SK-N-SH (cell line): ENCODE measurements at regions not wholly inside any gene's neighbourhood (a gene's known extent, or its start where the extent isn't known, plus 50 kb on each side); places are given as distances from the start of the nearest gene placed in this dataset.

Source experiments
- CTCF ChIA-PET: fragments of 300-600, 350-600 bp; formaldehyde crosslinking; extraction: SDS; loops from one replicate; lab custom pipeline; 2021; lab: Yijun Ruan, JAX
- POLR2A ChIA-PET: fragments of 350-600 bp; sonication (Branson Sonifier 250); formaldehyde crosslinking; extraction: SDS; loops from one replicate; lab custom pipeline; 2020; ENCODE audit warnings: antibody characterized with exemption, inconsistent platforms; lab: Yijun Ruan, JAX
- DNase-seq: peaks from one replicate; pipeline ENCODE4 v3.0.0; 2012
- H2AFZ ChIP-seq: fragments of 200-600 bp; sonication (generic); 2 replicates; pipeline ENCODE4 v1.8.1; 2016; ENCODE audit warnings: antibody characterized with exemption, mild to moderate bottlenecking, low read depth
- H3F3A ChIP-seq: fragments of 200-600 bp; sonication (generic); replicated peaks from 2 replicates; pipeline ENCODE3; 2016; ENCODE audit warnings: antibody characterized with exemption, mild to moderate bottlenecking; ENCODE audit not compliant: insufficient read depth
- H3K27ac ChIP-seq, 2 experiments: fragments of 200-500 bp in 1 of 2; fragments of 200-600 bp in 1 of 2; sonication (Bioruptor generic) in 1 of 2; sonication (generic), shearing (Covaris generic) in 1 of 2; 2 replicates each; pipeline versions ENCODE4 v1.5.1 to v1.6.1; 2014 to 2016; ENCODE audit warnings: low read depth in 2 of 2, inconsistent platforms in 1 of 2, low read length in 1 of 2, mild to moderate bottlenecking in 1 of 2, mixed read lengths in 1 of 2
- H3K27me3 ChIP-seq: fragments of 200-600 bp; sonication (generic), shearing (Covaris generic); 2 replicates; pipeline ENCODE4 v1.6.1; 2016; ENCODE audit warnings: mixed run types; ENCODE audit not compliant: insufficient read depth
- H3K36me3 ChIP-seq, 2 experiments: fragments of 200-500 bp in 1 of 2; fragments of 200-600 bp in 1 of 2; sonication (Bioruptor generic) in 1 of 2; sonication (generic) in 1 of 2; replicated peaks in 1 of 2; 2 replicates each; pipeline versions ENCODE3 to v1.5.1; 2014 to 2016; ENCODE audit warnings: low read length in 1 of 2, mild to moderate bottlenecking in 1 of 2; ENCODE audit not compliant: insufficient read depth in 2 of 2, control insufficient read depth in 1 of 2
- H3K4me1 ChIP-seq, 2 experiments: fragments of 200-500 bp in 1 of 2; fragments of 200-600 bp in 1 of 2; sonication (Bioruptor generic) in 1 of 2; sonication (generic), shearing (Covaris generic) in 1 of 2; 2 replicates each; pipeline versions ENCODE4 v1.5.1 to v1.6.1; 2014 to 2016; ENCODE audit warnings: low read depth in 1 of 2, low read length in 1 of 2, mixed run types in 1 of 2; ENCODE audit not compliant: insufficient read depth in 2 of 2, control insufficient read depth in 1 of 2
- H3K4me2 ChIP-seq: fragments of 200-600 bp; sonication (generic), shearing (Covaris generic); 2 replicates; pipeline ENCODE4 v1.6.1; 2017; ENCODE audit warnings: mixed run types
- H3K4me3 ChIP-seq, 2 experiments: fragments of 200-500 bp in 1 of 2; fragments of 200-600 bp in 1 of 2; sonication (Bioruptor generic) in 1 of 2; sonication (generic), shearing (Covaris generic) in 1 of 2; 2 replicates each; pipeline versions ENCODE4 v1.5.1 to v1.8.1; 2014 to 2016; ENCODE audit warnings: low read depth in 2 of 2, inconsistent platforms in 1 of 2, low read length in 1 of 2, mild to moderate bottlenecking in 1 of 2, mixed read lengths in 1 of 2, moderate library complexity in 1 of 2
- H3K79me2 ChIP-seq: fragments of 200-600 bp; sonication (generic); 2 replicates; pipeline ENCODE4 v1.8.1; 2017; ENCODE audit warnings: mild to moderate bottlenecking; ENCODE audit not compliant: insufficient read depth
- H3K9ac ChIP-seq: fragments of 200-600 bp; sonication (generic); 2 replicates; pipeline ENCODE4 v1.6.1; 2017; ENCODE audit warnings: mixed run types
- H3K9me2 ChIP-seq: fragments of 200-600 bp; sonication (generic); 2 replicates; pipeline ENCODE4 v1.6.1; 2017; ENCODE audit warnings: mixed run types
- H3K9me3 ChIP-seq: fragments of 200-600 bp; sonication (generic); 2 replicates; pipeline ENCODE4 v1.6.1; 2017; ENCODE audit warnings: mixed run types, mild to moderate bottlenecking, moderate library complexity
- H4K20me1 ChIP-seq: fragments of 200-600 bp; sonication (generic); 2 replicates; pipeline ENCODE4 v1.6.1; 2017; ENCODE audit warnings: mild to moderate bottlenecking, mixed run types; ENCODE audit not compliant: insufficient read depth
- CHD2 ChIP-seq: fragments of 150-350 bp; IDR thresholded peaks from 2 replicates; pipeline ENCODE4 v1.6.1; 2018; ENCODE audit warnings: low read length; ENCODE audit not compliant: partially characterized antibody
- EP300 ChIP-seq, 2 experiments: IDR thresholded peaks; 2 replicates each; pipeline versions ENCODE4 v1.4.0 to v1.6.1; 2012; ENCODE audit warnings: borderline replicate concordance in 1 of 2, low read depth in 1 of 2, low read length in 1 of 2
- EZH2phosphoT487 ChIP-seq: fragments of 200-600 bp; sonication (generic); IDR thresholded peaks from 2 replicates; pipeline ENCODE4 v1.6.1; 2017; ENCODE audit warnings: low read depth, mixed run types, mild to moderate bottlenecking, antibody characterized with exemption, moderate library complexity, borderline replicate concordance
- FOXM1 ChIP-seq: IDR thresholded peaks from 2 replicates; pipeline ENCODE4 v1.4.0; 2012; ENCODE audit warnings: low read depth, mild to moderate bottlenecking
- MXI1 ChIP-seq: IDR thresholded peaks from 2 replicates; pipeline ENCODE4 v1.6.1; 2012; ENCODE audit warnings: mild to moderate bottlenecking, low read depth, low read length, improper control_type of control experiment
- NRF1 ChIP-seq: IDR thresholded peaks from 2 replicates; pipeline ENCODE4 v1.6.1; 2012; ENCODE audit warnings: low read depth, mild to moderate bottlenecking, low read length
- RFX5 ChIP-seq: IDR thresholded peaks from 2 replicates; pipeline ENCODE4 v1.6.1; 2012; ENCODE audit warnings: mild to moderate bottlenecking, improper control_type of control experiment, low read length
- SIN3A ChIP-seq: IDR thresholded peaks from 2 replicates; pipeline ENCODE4 v1.6.1; 2012; ENCODE audit warnings: low read depth, mild to moderate bottlenecking, low read length, moderate library complexity, borderline replicate concordance
- TCF12 ChIP-seq: IDR thresholded peaks from 2 replicates; pipeline ENCODE4 v1.4.0; 2012
- WGBS: methylation state at CpG from one replicate; pipeline ENCODE4 v1.1.6; 2017; ENCODE audit warnings: low lambda C conversion rate; 5-methylcytosine and 5-hydroxymethylcytosine counted together
- TF ChIP-seq, protein P1 (sequence below): IDR thresholded peaks from 2 replicates; pipeline ENCODE4 v1.4.0; 2012; ENCODE audit warnings: low read depth, borderline replicate concordance
- TF ChIP-seq, protein P2 (sequence below): IDR thresholded peaks from 2 replicates; pipeline ENCODE4 v1.4.0; 2012; ENCODE audit warnings: low read depth, borderline replicate concordance
- TF ChIP-seq, protein P3 (sequence below): fragments of 150-350 bp; IDR thresholded peaks from 2 replicates; pipeline ENCODE4 v1.6.1; 2016; ENCODE audit warnings: mild to moderate bottlenecking, low read depth, low read length

DNA sequence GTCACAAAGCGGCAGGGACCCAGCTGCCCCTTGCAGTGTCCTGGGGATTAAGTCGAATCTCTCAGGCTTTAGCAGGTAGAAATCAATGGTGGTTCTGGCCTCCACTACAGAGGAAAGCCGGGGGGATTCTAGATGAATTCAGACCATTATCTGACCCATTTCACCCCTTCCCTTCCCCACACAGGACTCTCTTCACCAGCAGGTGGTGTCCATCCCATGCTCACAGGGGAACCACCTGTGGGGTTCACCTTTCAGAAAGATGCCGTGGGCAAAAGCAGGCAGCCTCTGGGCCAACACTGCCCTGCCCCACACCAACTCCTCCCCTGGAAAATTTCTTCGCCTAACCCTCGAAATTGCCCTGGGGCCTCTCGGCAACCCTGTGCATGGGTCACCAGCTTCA lies 123.8 kb upstream of the GGTLC1 start (continued):
- TF ChIP-seq, protein P1, sequence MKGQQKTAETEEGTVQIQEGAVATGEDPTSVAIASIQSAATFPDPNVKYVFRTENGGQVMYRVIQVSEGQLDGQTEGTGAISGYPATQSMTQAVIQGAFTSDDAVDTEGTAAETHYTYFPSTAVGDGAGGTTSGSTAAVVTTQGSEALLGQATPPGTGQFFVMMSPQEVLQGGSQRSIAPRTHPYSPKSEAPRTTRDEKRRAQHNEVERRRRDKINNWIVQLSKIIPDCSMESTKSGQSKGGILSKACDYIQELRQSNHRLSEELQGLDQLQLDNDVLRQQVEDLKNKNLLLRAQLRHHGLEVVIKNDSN = no peak
- no peak for TF ChIP-seq EZH2phosphoT487
- no peak for TF ChIP-seq EP300 (IDR thresholded peaks at IDR 0.05; ENCODE audit: borderline replicate concordance in 1 of 2, low read depth in 1 of 2, low read length in 1 of 2)
- TF ChIP-seq, all 33 proteins: peak for 0

DNA sequence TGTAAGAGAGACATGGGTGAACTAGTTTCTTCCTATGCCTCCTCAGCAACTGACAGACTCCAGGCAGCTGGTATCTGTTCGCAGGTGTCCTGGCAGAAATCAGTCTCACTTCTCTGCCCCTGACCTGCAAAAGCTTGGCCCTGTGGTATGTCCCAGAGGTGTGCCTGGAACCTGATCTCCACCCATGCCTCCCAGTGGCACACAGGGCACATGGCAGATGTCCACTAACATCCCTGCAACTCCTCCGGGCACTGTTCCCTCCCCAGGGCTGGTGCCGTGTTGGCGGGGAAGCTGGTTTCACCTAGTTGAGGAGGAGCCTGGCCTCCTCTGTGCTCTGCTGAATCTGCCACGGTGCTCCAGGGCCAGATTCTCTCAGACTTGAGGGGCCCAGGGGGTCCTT lies 123.3 kb upstream of the GGTLC1 start:
- H3K9me3 ChIP-seq = no peaks in the 10 kb centered on the region
- POLR2A ChIA-PET = interaction anchor here (0.7 kb wide), 1 partner anchor 229 kb away, joined by 3 read pairs; no protein-coding TSS in a partner anchor
- no peak overlapping the region; a peak in 1 of 4 replicates for H3K27ac ChIP-seq
- no peaks in the 10 kb centered on the region for H3F3A ChIP-seq
- H3K4me3 ChIP-seq = no peak overlapping the region
- H2AFZ ChIP-seq = no peak overlapping the region
- TF ChIP-seq FOXM1 (no peak), CHD2 (no peak), TCF12 (no peak), SIN3A (no peak)
- H3K4me1 ChIP-seq = peaks cover 3 to 26% of the 10 kb centered on the region in 2 experiments; a peak in 3 of 4 replicates
- H4K20me1 ChIP-seq = no peaks in the 10 kb centered on the region
- no peak overlapping the region for H3K4me2 ChIP-seq
- no peaks in the 10 kb centered on the region for H3K9me2 ChIP-seq
- WGBS = 58% methylated on average over 3 of the region's 5 CpGs
- H3K9ac ChIP-seq = no peak overlapping the region
- H3K79me2 ChIP-seq = no peaks in the 10 kb centered on the region
- CTCF ChIA-PET = interaction anchor here (0.8 to 1.6 kb wide), 3 partner anchors 9 to 110 kb away, joined by 3 to 6 read pairs (median 5); no protein-coding TSS in a partner anchor
- DNase-seq = no peak
- no peaks in the 10 kb centered on the region for H3K27me3 ChIP-seq
- H3K36me3 ChIP-seq = no peaks in the 10 kb centered on the region

DNA sequence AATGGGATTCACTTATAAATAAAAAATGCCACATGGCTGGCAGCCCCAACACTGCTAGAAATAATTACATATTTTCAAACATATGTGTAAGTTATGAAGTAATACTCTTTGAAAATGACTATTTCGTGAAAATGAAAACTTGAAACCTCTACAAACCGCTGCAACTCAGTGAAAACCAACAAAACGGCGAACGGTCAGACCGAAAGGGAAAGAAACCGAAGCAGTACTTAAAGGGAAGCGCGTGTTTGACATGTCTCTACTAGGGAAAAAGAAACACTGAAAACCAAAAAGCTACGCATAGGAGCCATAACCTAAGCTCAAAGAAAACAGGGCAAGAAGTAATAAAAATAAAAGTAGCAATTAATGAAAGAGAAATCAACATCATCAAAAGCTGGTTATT lies 121.0 kb upstream of the GGTLC1 start:
- Histone ChIP-seq H4K20me1 (no peaks in the 10 kb centered on the region), H3K4me2 (no peak overlapping the region), H3K27ac (no peak overlapping the region), H3K36me3 (no peaks in the 10 kb centered on the region), H2AFZ (no peak overlapping the region), H3F3A (no peaks in the 10 kb centered on the region), H3K79me2 (no peaks in the 10 kb centered on the region), H3K9me2 (no peaks in the 10 kb centered on the region), H3K4me1 (peaks cover 11 to 18% of the 10 kb centered on the region in 2 experiments; a peak in 1 of 4 replicates), H3K9me3 (no peaks in the 10 kb centered on the region), H3K9ac (no peak overlapping the region), H3K4me3 (no peak overlapping the region), H3K27me3 (no peaks in the 10 kb centered on the region)
- 77% methylated on average over 10 of the region's 10 CpGs for WGBS
- ChIA-PET POLR2A (no interaction called here), CTCF (interaction anchor here (2.2 kb wide), 1 partner anchor 9 kb away, joined by 10 read pairs; no protein-coding TSS in a partner anchor)
- DNase-seq = no peak
- TF ChIP-seq MXI1 (no peak), NRF1 (no peak), RFX5 (no peak), EZH2phosphoT487 (no peak)
- TF ChIP-seq, protein P2, sequence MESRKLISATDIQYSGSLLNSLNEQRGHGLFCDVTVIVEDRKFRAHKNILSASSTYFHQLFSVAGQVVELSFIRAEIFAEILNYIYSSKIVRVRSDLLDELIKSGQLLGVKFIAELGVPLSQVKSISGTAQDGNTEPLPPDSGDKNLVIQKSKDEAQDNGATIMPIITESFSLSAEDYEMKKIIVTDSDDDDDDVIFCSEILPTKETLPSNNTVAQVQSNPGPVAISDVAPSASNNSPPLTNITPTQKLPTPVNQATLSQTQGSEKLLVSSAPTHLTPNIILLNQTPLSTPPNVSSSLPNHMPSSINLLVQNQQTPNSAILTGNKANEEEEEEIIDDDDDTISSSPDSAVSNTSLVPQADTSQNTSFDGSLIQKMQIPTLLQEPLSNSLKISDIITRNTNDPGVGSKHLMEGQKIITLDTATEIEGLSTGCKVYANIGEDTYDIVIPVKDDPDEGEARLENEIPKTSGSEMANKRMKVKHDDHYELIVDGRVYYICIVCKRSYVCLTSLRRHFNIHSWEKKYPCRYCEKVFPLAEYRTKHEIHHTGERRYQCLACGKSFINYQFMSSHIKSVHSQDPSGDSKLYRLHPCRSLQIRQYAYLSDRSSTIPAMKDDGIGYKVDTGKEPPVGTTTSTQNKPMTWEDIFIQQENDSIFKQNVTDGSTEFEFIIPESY = no peak
- TF ChIP-seq, protein P3, sequence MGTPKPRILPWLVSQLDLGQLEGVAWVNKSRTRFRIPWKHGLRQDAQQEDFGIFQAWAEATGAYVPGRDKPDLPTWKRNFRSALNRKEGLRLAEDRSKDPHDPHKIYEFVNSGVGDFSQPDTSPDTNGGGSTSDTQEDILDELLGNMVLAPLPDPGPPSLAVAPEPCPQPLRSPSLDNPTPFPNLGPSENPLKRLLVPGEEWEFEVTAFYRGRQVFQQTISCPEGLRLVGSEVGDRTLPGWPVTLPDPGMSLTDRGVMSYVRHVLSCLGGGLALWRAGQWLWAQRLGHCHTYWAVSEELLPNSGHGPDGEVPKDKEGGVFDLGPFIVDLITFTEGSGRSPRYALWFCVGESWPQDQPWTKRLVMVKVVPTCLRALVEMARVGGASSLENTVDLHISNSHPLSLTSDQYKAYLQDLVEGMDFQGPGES = no peak
